ENCODE measurements at regions not wholly inside any gene's neighbourhood (a gene's known extent, or its start where the extent isn't known, plus 50 kb on each side); places are given as distances from the start of the nearest gene placed in this dataset.

- DNase-seq, result no peak
Observed at GRCh38 chr5:38023371-38023770, 183.5 kb upstream of the GDNF start.

GRCh38 chr5:38022631-38023030 lies 182.8 kb upstream of the GDNF start:
- no peak for DNase-seq

- no peak for DNase-seq
Observed at GRCh38 chr5:38018016-38018415, 178.2 kb upstream of the GDNF start.

- DNase-seq, result no peak
Observed at GRCh38 chr5:38013107-38013506, 173.3 kb upstream of the GDNF start.

GRCh38 chr5:38011668-38012188 lies 171.9 kb upstream of the GDNF start:
- no peak for DNase-seq

- no peak for DNase-seq
Observed at GRCh38 chr5:38009749-38010358, 170.0 kb upstream of the GDNF start.

GRCh38 chr5:38008198-38008597 lies 168.4 kb upstream of the GDNF start:
- DNase-seq, result no peak

GRCh38 chr5:37999593-37999992 lies 159.8 kb upstream of the GDNF start:
- no peak for DNase-seq

- no peak for DNase-seq
Observed at GRCh38 chr5:37996918-37997317, 157.1 kb upstream of the GDNF start.

- DNase-seq, result no peak
Observed at GRCh38 chr5:37994729-37995128, 154.9 kb upstream of the GDNF start.

- no peak for DNase-seq
Observed at GRCh38 chr5:37991301-37992299, 151.8 kb upstream of the GDNF start.

- no peak for DNase-seq
Observed at GRCh38 chr5:37989884-37990283, 150.0 kb upstream of the GDNF start.

- DNase-seq, result no peak
Observed at GRCh38 chr5:37988454-37989046, 148.7 kb upstream of the GDNF start.

GRCh38 chr5:37984300-37984699 lies 144.5 kb upstream of the GDNF start:
- no peak for DNase-seq

- DNase-seq, result no peak
Observed at GRCh38 chr5:37983463-37983862, 143.6 kb upstream of the GDNF start.

- DNase-seq, result no peak
Observed at GRCh38 chr5:37979559-37979958, 139.7 kb upstream of the GDNF start.

GRCh38 chr5:37975531-37975930 lies 135.7 kb upstream of the GDNF start:
- DNase-seq, result no peak

GRCh38 chr5:37971483-37972024 lies 131.7 kb upstream of the GDNF start:
- no peak for DNase-seq

GRCh38 chr5:37966871-37967270 lies 127.0 kb upstream of the GDNF start:
- DNase-seq, result no peak

- no peak for DNase-seq
Observed at GRCh38 chr5:37966291-37966690, 126.5 kb upstream of the GDNF start.

GRCh38 chr5:37962389-37962788 lies 122.5 kb upstream of the GDNF start:
- no peak for DNase-seq

- no peak for DNase-seq
Observed at GRCh38 chr5:37957218-37957617, 117.4 kb upstream of the GDNF start.

GRCh38 chr5:37955748-37956147 lies 115.9 kb upstream of the GDNF start:
- no peak for DNase-seq

Measured in CD4-positive, alpha-beta T cell treated with Interleukin-21 for 1 hour (primary cell).